Activated CD4-positive, CD25-positive, alpha-beta regulatory T cell treated with anti-CD3 and anti-CD28 coated beads, Interleukin-2, amount 50 U/mL, for 16 hours (primary cell): ENCODE measurements at regions not wholly inside any gene's neighbourhood (a gene's known extent, or its start where the extent isn't known, plus 50 kb on each side); places are given as distances from the start of the nearest gene placed in this dataset.
A peak's percentile ranks its signal among the peaks of the same experiment; 100 is the strongest.

Experiments used
- DNase-seq: peaks from one replicate; pipeline ENCODE4 v3.0.0-alpha.2; 2020; ENCODE audit warnings: low read depth, low spot score

GRCh38 chr2:144215207-144215606 is 304.7 kb downstream of the ZEB2 start:
- DNase-seq: no peak

- no peak for DNase-seq
Measured at GRCh38 chr2:144213797-144214196, 306.1 kb downstream of the ZEB2 start.

- DNase-seq: no peak
Measured at GRCh38 chr2:144211826-144212225, 308.1 kb downstream of the ZEB2 start.

GRCh38 chr2:144211065-144211464 is 308.9 kb downstream of the ZEB2 start:
- no peak for DNase-seq

- DNase-seq: no peak
Measured at GRCh38 chr2:144210076-144210475, 309.8 kb downstream of the ZEB2 start.

GRCh38 chr2:144208924-144209323 is 311.0 kb downstream of the ZEB2 start:
- no peak for DNase-seq

GRCh38 chr2:144206019-144206418 is 313.9 kb downstream of the ZEB2 start:
- no peak for DNase-seq

- no peak for DNase-seq
Measured at GRCh38 chr2:144201868-144202468, 318.0 kb downstream of the ZEB2 start.

GRCh38 chr2:144201126-144201525 is 318.8 kb downstream of the ZEB2 start:
- DNase-seq: no peak

- DNase-seq: no peak
Measured at GRCh38 chr2:144198116-144198515, 321.8 kb downstream of the ZEB2 start.

GRCh38 chr2:144194326-144195071 is 325.4 kb downstream of the ZEB2 start:
- no peak for DNase-seq

GRCh38 chr2:144190908-144191605 is 328.9 kb downstream of the ZEB2 start:
- no peak for DNase-seq

- DNase-seq: peak; percentile 53
Measured at GRCh38 chr2:144183727-144184126, 336.2 kb downstream of the ZEB2 start.

GRCh38 chr2:144181001-144181400 is 338.9 kb downstream of the ZEB2 start:
- DNase-seq: no peak

GRCh38 chr2:144180131-144180530 is 339.8 kb downstream of the ZEB2 start:
- DNase-seq: no peak

- no peak for DNase-seq
Measured at GRCh38 chr2:144170179-144170578, 349.7 kb downstream of the ZEB2 start.

- DNase-seq: no peak
Measured at GRCh38 chr2:144166743-144167142, 353.2 kb downstream of the ZEB2 start.

- DNase-seq: no peak
Measured at GRCh38 chr2:144165599-144166250, 354.2 kb downstream of the ZEB2 start.

- no peak for DNase-seq
Measured at GRCh38 chr2:144163592-144163991, 356.3 kb downstream of the ZEB2 start.

GRCh38 chr2:144162652-144163051 is 357.3 kb downstream of the ZEB2 start:
- no peak for DNase-seq

GRCh38 chr2:144161061-144161460 is 358.9 kb downstream of the ZEB2 start:
- no peak for DNase-seq

GRCh38 chr2:144159240-144159639 is 360.7 kb downstream of the ZEB2 start:
- no peak for DNase-seq
